HepG2 (cell line): ENCODE measurements at regions not wholly inside any gene's neighbourhood (a gene's known extent, or its start where the extent isn't known, plus 50 kb on each side); places are given as distances from the start of the nearest gene placed in this dataset.

ENCODE experiments used
- ATAC-seq: fragments of 200-7000 bp; cut with Tn5 transposase; 3 replicates; pipeline ENCODE4 v1.9.1; 2020; ENCODE audit warnings: mild to moderate bottlenecking, moderate library complexity
- BruUV-seq: library from RNA; stranded (reverse); fragments of 400-500 nt; replicated peaks from 2 replicates; lab custom pipeline; 2021; lab: Mats Ljungman, UMichigan
- CTCF ChIA-PET: fragments of 300-600 bp; formaldehyde crosslinking; extraction: SDS; loops from one replicate; lab custom pipeline; 2021; ENCODE audit warnings: low total read pairs, inconsistent platforms, low intra/inter-chr PET ratio; lab: Yijun Ruan, JAX
- POLR2A ChIA-PET: fragments of 350-600 bp; sonication (Branson Sonifier 250); formaldehyde crosslinking; loops from one replicate; lab custom pipeline; 2020; ENCODE audit warnings: antibody characterized with exemption, inconsistent platforms; lab: Yijun Ruan, JAX
- DNase-seq: peaks from one replicate; pipeline ENCODE4 v3.0.0-alpha.2; 2015; ENCODE audit warnings: low spot score
- FAIRE-seq: peaks from 3 replicates; lab custom pipeline; 2011; peaks lifted over from hg19 to GRCh38; lab: Jason Lieb, UNC
- H2AFZ ChIP-seq: one replicate; pipeline ENCODE4 v1.6.1; 2011; ENCODE audit warnings: low read length, inconsistent platforms
- H3K27ac ChIP-seq: fragments of 300-600 bp; 3 replicates; pipeline ENCODE4 v1.8.0; 2011; ENCODE audit warnings: mixed run types, mild to moderate bottlenecking, mixed read lengths, low read length, inconsistent platforms; ENCODE audit not compliant: insufficient read depth; ENCODE audit errors: extremely low read length
- H3K27me3 ChIP-seq, 2 experiments: fragments of 200-600 bp in 1 of 2; 2 replicates in 1 of 2; 3 replicates in 1 of 2; pipeline versions ENCODE4 v1.6.0 to v1.8.0; 2011; ENCODE audit warnings: low read length in 2 of 2, mild to moderate bottlenecking in 2 of 2, moderate library complexity in 2 of 2, inconsistent platforms in 1 of 2; ENCODE audit not compliant: insufficient read depth in 2 of 2, control insufficient read depth in 1 of 2
- H3K36me3 ChIP-seq, 2 experiments: fragments of 200-600 bp in 1 of 2; replicated peaks in 1 of 2; 2 replicates in 1 of 2; 3 replicates in 1 of 2; pipeline versions ENCODE4 v1.5.1 to v1.8.0; 2011; ENCODE audit warnings: low read length in 2 of 2, inconsistent platforms in 1 of 2; ENCODE audit not compliant: insufficient read depth in 2 of 2, control insufficient read depth in 1 of 2
- H3K4me1 ChIP-seq: 2 replicates; pipeline ENCODE4 v1.5.1; 2012; ENCODE audit warnings: low read length, inconsistent platforms; ENCODE audit not compliant: insufficient read depth
- H3K4me2 ChIP-seq: 2 replicates; pipeline ENCODE4 v1.6.0; 2011; ENCODE audit warnings: low read depth, low read length, inconsistent platforms
- H3K4me3 ChIP-seq, 3 experiments: fragments of 200-600 bp in 1 of 3; sonication (generic), shearing (Covaris generic) in 1 of 3; replicated peaks in 1 of 3; 2 replicates each; pipeline ENCODE4 v1.5.1; 2011 to 2016; ENCODE audit warnings: low read length in 3 of 3, inconsistent platforms in 2 of 3, low read depth in 2 of 3, mild to moderate bottlenecking in 2 of 3, control low read depth in 1 of 3, mixed read lengths in 1 of 3; ENCODE audit not compliant: insufficient read depth in 1 of 3
- H3K79me2 ChIP-seq: one replicate; pipeline ENCODE4 v1.6.1; 2011; ENCODE audit warnings: low read length, inconsistent platforms; ENCODE audit not compliant: insufficient read depth
- H3K9ac ChIP-seq: 2 replicates; pipeline ENCODE4 v1.6.0; 2011; ENCODE audit warnings: mild to moderate bottlenecking, low read depth, low read length, inconsistent platforms; ENCODE audit not compliant: insufficient read depth
- H3K9me3 ChIP-seq: 2 replicates; pipeline ENCODE4 v1.5.1; 2012; ENCODE audit warnings: mild to moderate bottlenecking, low read length
- H4K20me1 ChIP-seq: 2 replicates; pipeline ENCODE4 v1.6.0; 2011; ENCODE audit warnings: inconsistent platforms, mild to moderate bottlenecking, low read length, moderate library complexity; ENCODE audit not compliant: insufficient read depth
- AGO1 ChIP-seq: fragments of 200-400 bp; formaldehyde crosslinking; IDR thresholded peaks from 2 replicates; pipeline ENCODE4 v1.6.1; 2017; ENCODE audit warnings: mild to moderate bottlenecking, low read depth, low read length, moderate library complexity; ENCODE audit not compliant: poor library complexity, severe bottlenecking
- CREB1 ChIP-seq, 2 experiments: fragments of 450-650 bp in 1 of 2; IDR thresholded peaks; 2 replicates each; pipeline ENCODE4 v1.6.1; 2016 to 2017; ENCODE audit warnings: control low read depth in 1 of 2, mild to moderate bottlenecking in 1 of 2, missing compliant biosample characterization in 1 of 2, missing genetic modification characterization in 1 of 2
- E2F5 ChIP-seq: sonication (generic); formaldehyde crosslinking; conservative IDR thresholded peaks from 2 replicates; pipeline ENCODE4 v1.4.0; 2020; ENCODE audit warnings: missing genetic modification reagents
- HDAC2 ChIP-seq: sonication (generic); formaldehyde crosslinking; IDR thresholded peaks from 2 replicates; pipeline ENCODE4 v1.4.0; 2020; ENCODE audit warnings: missing genetic modification reagents
- MAFK ChIP-seq, 2 experiments: IDR thresholded peaks in 1 of 2; conservative IDR thresholded peaks in 1 of 2; 2 replicates each; pipeline ENCODE4 v1.6.1; 2011; ENCODE audit warnings: improper control_type of control experiment in 2 of 2, low read length in 2 of 2
- NCOA1 ChIP-seq: sonication (generic); formaldehyde crosslinking; IDR thresholded peaks from 2 replicates; pipeline ENCODE4 v1.9.0; 2021; ENCODE audit warnings: missing genetic modification reagents
- PHF21A ChIP-seq: sonication (generic); formaldehyde crosslinking; IDR thresholded peaks from 2 replicates; pipeline ENCODE4 v1.5.0; 2020; ENCODE audit warnings: mild to moderate bottlenecking, missing genetic modification reagents
- POLR2A ChIP-seq, 2 experiments: IDR thresholded peaks; 2 replicates each; pipeline ENCODE4 v1.6.1; 2011; ENCODE audit warnings: low read depth in 2 of 2, low read length in 2 of 2, mild to moderate bottlenecking in 1 of 2, moderate library complexity in 1 of 2; ENCODE audit not compliant: insufficient read depth in 1 of 2
- POLR2AphosphoS5 ChIP-seq: IDR thresholded peaks from 2 replicates; pipeline ENCODE4 v1.6.1; 2012; ENCODE audit warnings: low read depth, low read length
- SETDB1 ChIP-seq: sonication (generic); formaldehyde crosslinking; IDR thresholded peaks from 2 replicates; pipeline ENCODE4 v1.5.1; 2020; ENCODE audit warnings: missing genetic modification reagents, mild to moderate bottlenecking, borderline replicate concordance
- ZNF746 ChIP-seq: sonication (generic); formaldehyde crosslinking; IDR thresholded peaks from 2 replicates; pipeline ENCODE4 v1.8.0; 2022; ENCODE audit warnings: mild to moderate bottlenecking, missing genetic modification reagents
- WGBS: methylation state at CpG from one replicate; pipeline ENCODE4 v1.1.6; 2017; ENCODE audit warnings: low lambda C conversion rate; 5-methylcytosine and 5-hydroxymethylcytosine counted together
- in situ Hi-C: cut with HindIII; loops from 2 replicates; pipeline ENCODE4 v1.10.0; 2017; ENCODE audit warnings: low pct_unique_long_range_greater_than_20kb; ENCODE audit not compliant: extremely low pct_ligation_motif_present
- intact Hi-C: fragments of 100-400 bp; cut with micrococcal nuclease; formaldehyde crosslinking; loops from one replicate; pipeline ENCODE4 v1.10.0; 2022; ENCODE audit not compliant: unreplicated experiment
- TF ChIP-seq, protein P1 (sequence below): IDR thresholded peaks from 2 replicates; pipeline ENCODE4 v1.6.1; 2016; ENCODE audit warnings: missing compliant biosample characterization, missing genetic modification reagents, borderline replicate concordance
- TF ChIP-seq, protein P2 (sequence below): sonication (generic); formaldehyde crosslinking; IDR thresholded peaks from 2 replicates; pipeline ENCODE4 v1.4.0; 2020; ENCODE audit warnings: mild to moderate bottlenecking, missing genetic modification reagents

GRCh38 chr15:79632457-79632856 is 200.3 kb downstream of the MINAR1 start:
- no peak overlapping the region for H3K9ac ChIP-seq
- peaks cover 29% of the 10 kb centered on the region for H3K4me1 ChIP-seq
- DNase-seq = no peak
- no peaks in the 10 kb centered on the region for H3K27me3 ChIP-seq
- FAIRE-seq = no peak
- 44% methylated on average over 2 of the region's 2 CpGs for WGBS
- no peaks in the 10 kb centered on the region for H4K20me1 ChIP-seq
- H2AFZ ChIP-seq = no peak overlapping the region
- no peak for ATAC-seq
- H3K9me3 ChIP-seq = no peaks in the 10 kb centered on the region
- H3K27ac ChIP-seq = no peak overlapping the region
- ChIA-PET CTCF (no interaction called here), POLR2A (no interaction called here)
- intact Hi-C loops = no loop called here
- no peaks in the 10 kb centered on the region for H3K79me2 ChIP-seq
- no peak overlapping the region for H3K4me3 ChIP-seq
- no peaks in the 10 kb centered on the region for H3K36me3 ChIP-seq
- in situ Hi-C loops = no loop called here
- BruUV-seq = no TSS peak
- no peak overlapping the region for H3K4me2 ChIP-seq
- TF ChIP-seq ZNF746 (no peak), NCOA1 (CRISPR knock-in tag) (no peak), HDAC2 (CRISPR knock-in tag) (no peak), MAFK (conservative IDR thresholded peaks at IDR 0.05 in 1 of 2, IDR thresholded peaks at IDR 0.05 in 1 of 2; ENCODE audit: low read length in 2 of 2) (peak; percentile 51 to 62; a peak in 3 of 4 replicates)
- TF ChIP-seq, all 625 proteins: peak for 1

DNA sequence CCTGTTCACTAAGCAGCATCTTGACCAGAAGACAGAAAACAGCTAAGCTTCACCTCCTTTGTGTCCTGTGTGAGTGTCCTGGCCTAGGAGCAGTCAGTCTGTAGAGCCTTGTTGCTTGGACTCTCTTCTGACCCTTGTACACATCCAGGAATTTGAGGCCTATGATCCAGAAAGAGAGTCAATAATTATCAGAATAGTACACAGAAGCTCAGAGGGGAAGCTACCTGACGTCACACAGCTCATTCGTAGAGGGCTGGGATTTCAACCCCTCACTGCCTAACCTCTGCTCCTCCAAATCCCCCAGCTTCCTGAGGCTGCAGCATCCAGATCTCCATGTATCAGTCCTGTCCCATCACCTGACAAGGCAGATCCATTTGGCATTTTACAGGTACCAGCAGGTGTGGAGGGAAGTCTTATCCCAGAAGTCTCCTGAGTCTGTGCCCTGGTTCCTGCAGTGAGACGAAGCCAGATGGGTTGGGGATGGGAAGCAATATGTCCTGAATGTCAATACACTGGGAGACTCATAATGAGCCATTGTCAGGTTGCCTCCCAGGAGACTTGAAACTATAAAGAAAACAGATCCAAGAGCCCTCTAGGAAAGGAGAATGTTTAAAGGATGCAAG is 203.1 kb downstream of the MINAR1 start:
- no peaks in the 10 kb centered on the region for H3K27me3 ChIP-seq
- no peaks in the 10 kb centered on the region for H3K36me3 ChIP-seq
- FAIRE-seq = peak; percentile 82
- ChIA-PET CTCF (no interaction called here), POLR2A (no interaction called here)
- peaks cover 29% of the 10 kb centered on the region for H3K4me1 ChIP-seq
- no peaks in the 10 kb centered on the region for H3K9me3 ChIP-seq
- in situ Hi-C loops (no loop called here), intact Hi-C loops (no loop called here)
- peak overlapping the region; percentile 71 for H3K4me2 ChIP-seq
- 0% methylated on average over 1 of the region's 3 CpGs for WGBS
- peak overlapping the region; percentile 37 for H3K27ac ChIP-seq
- peak overlapping the region; percentile 52 for H3K9ac ChIP-seq
- no peaks in the 10 kb centered on the region for H3K79me2 ChIP-seq
- H2AFZ ChIP-seq = peak overlapping the region; percentile 75
- peak; percentile 97 for ATAC-seq
- H4K20me1 ChIP-seq = no peaks in the 10 kb centered on the region
- peak; percentile 57 for DNase-seq
- H3K4me3 ChIP-seq = peak overlapping the region; percentile 24 to 47 (median 29); a peak in 4 of 6 replicates
- no TSS peak for BruUV-seq
- TF ChIP-seq POLR2AphosphoS5 = 0 out of 2 replicates have a peak, but pooled peaks have one; percentile 24
- TF ChIP-seq, protein P1, sequence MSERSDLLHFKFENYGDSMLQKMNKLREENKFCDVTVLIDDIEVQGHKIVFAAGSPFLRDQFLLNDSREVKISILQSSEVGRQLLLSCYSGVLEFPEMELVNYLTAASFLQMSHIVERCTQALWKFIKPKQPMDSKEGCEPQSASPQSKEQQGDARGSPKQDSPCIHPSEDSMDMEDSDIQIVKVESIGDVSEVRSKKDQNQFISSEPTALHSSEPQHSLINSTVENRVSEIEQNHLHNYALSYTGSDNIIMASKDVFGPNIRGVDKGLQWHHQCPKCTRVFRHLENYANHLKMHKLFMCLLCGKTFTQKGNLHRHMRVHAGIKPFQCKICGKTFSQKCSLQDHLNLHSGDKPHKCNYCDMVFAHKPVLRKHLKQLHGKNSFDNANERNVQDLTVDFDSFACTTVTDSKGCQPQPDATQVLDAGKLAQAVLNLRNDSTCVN (CRISPR knock-in tag) = peak; percentile 79; the same call in 1 of the 2 replicates
- TF ChIP-seq SETDB1 (CRISPR knock-in tag) = no peak
- TF ChIP-seq E2F5 = no peak
- peak; percentile 87 for TF ChIP-seq CREB1 (IDR thresholded peaks at IDR 0.05)
- TF ChIP-seq CREB1 (CRISPR knock-in tag; IDR thresholded peaks at IDR 0.05) = no peak
- peak in 1 of 2 experiments; percentile 40; a peak in 1 of 4 replicates for TF ChIP-seq POLR2A (IDR thresholded peaks at IDR 0.05; ENCODE audit: insufficient read depth in 1 of 2, low read depth in 2 of 2, low read length in 2 of 2)
- no peak for TF ChIP-seq AGO1
- TF ChIP-seq, protein P2, sequence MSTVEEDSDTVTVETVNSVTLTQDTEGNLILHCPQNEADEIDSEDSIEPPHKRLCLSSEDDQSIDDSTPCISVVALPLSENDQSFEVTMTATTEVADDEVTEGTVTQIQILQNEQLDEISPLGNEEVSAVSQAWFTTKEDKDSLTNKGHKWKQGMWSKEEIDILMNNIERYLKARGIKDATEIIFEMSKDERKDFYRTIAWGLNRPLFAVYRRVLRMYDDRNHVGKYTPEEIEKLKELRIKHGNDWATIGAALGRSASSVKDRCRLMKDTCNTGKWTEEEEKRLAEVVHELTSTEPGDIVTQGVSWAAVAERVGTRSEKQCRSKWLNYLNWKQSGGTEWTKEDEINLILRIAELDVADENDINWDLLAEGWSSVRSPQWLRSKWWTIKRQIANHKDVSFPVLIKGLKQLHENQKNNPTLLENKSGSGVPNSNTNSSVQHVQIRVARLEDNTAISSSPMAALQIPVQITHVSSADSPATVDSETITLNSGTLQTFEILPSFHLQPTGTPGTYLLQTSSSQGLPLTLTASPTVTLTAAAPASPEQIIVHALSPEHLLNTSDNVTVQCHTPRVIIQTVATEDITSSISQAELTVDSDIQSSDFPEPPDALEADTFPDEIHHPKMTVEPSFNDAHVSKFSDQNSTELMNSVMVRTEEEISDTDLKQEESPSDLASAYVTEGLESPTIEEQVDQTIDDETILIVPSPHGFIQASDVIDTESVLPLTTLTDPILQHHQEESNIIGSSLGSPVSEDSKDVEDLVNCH (CRISPR knock-in tag) = no peak
- peak; percentile 39; the same call in 1 of the 2 replicates for TF ChIP-seq PHF21A
